ENCODE measurements at regions not wholly inside any gene's neighbourhood (a gene's known extent, or its start where the extent isn't known, plus 50 kb on each side); places are given as distances from the start of the nearest gene placed in this dataset.

DNA sequence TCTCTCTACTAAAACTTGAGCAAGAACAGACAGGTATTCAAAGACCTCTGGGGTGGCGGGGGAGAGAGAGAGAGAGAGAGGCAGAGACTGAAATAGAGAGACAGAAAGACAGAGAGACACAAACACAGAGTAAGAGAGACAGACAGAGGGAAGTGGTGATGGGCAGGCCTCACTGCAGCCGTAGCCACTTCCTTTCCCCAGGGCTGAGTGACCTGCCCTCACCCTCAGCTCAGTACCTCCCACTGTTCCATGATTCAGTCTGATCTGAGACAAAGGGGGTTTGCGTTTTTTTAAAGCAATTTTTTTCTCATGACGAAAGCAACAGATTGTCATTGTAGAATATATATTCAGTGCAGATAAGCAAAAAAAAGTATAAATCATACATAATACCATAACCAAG is 607.9 kb upstream of the B3GAT1 start:
- TF ChIP-seq POLR2A (IDR thresholded peaks at IDR 0.05) (no peak), POLR2AphosphoS5 (IDR thresholded peaks at IDR 0.05; ENCODE audit: insufficient read depth in 1 of 2, low read depth in 1 of 2) (no peak)
- TF ChIP-seq, protein P1, sequence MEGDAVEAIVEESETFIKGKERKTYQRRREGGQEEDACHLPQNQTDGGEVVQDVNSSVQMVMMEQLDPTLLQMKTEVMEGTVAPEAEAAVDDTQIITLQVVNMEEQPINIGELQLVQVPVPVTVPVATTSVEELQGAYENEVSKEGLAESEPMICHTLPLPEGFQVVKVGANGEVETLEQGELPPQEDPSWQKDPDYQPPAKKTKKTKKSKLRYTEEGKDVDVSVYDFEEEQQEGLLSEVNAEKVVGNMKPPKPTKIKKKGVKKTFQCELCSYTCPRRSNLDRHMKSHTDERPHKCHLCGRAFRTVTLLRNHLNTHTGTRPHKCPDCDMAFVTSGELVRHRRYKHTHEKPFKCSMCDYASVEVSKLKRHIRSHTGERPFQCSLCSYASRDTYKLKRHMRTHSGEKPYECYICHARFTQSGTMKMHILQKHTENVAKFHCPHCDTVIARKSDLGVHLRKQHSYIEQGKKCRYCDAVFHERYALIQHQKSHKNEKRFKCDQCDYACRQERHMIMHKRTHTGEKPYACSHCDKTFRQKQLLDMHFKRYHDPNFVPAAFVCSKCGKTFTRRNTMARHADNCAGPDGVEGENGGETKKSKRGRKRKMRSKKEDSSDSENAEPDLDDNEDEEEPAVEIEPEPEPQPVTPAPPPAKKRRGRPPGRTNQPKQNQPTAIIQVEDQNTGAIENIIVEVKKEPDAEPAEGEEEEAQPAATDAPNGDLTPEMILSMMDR (IDR thresholded peaks at IDR 0.05) = no peak
